GM21825 (cell line): ENCODE measurements at regions not wholly inside any gene's neighbourhood (a gene's known extent, or its start where the extent isn't known, plus 50 kb on each side); places are given as distances from the start of the nearest gene placed in this dataset.
"Not testable (repeated sequence)": the region's sequence is repeated elsewhere in the genome, so short reads cannot be mapped to it uniquely, and the experiment has no call there.

Source experiments
- ATAC-seq: cut with Tn5 transposase; IDR thresholded peaks from one replicate; pipeline ENCODE4 v1.9.1; 2021; ENCODE audit warnings: mild to moderate bottlenecking, moderate library complexity; ENCODE audit not compliant: unreplicated experiment

DNA sequence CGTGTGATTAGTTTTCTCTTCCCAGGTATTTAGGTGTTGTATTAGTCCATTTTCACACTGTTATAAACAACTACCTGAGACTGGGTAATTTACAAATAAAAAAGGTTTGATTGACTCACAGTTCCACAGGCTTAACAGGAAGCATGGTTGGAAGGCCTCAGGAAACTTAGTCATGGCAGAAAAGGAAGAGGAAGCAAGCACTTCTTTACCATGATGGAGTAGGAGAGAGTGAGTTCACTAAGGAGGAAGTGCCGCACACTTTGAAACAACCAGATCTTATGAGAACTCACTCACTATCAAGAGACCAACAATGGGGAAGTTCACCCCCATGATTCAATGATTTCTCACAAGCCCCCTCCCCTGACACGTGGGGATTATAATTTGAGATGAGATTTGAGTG lies 1343.7 kb upstream of the GOT2 start:
- ATAC-seq, result no peak

DNA sequence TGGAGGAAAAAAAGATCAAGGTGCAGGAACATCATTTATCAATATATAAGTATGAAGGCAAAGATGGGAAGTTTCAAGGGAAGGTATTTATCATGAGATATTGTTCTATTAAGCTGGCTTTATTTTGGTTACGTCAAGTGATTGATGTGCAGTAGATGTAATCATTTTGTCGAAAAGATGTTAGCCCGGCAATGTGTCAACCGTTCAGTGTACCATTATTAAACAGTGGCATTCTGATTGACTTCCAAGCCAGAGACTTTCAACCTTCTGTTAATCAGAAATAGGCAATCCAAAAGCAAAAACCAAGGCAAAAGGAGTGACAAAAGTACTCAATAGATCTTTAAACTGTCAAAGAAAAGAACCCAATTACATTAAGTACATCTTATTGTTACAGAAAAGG lies 1340.3 kb upstream of the GOT2 start:
- no peak for ATAC-seq

DNA sequence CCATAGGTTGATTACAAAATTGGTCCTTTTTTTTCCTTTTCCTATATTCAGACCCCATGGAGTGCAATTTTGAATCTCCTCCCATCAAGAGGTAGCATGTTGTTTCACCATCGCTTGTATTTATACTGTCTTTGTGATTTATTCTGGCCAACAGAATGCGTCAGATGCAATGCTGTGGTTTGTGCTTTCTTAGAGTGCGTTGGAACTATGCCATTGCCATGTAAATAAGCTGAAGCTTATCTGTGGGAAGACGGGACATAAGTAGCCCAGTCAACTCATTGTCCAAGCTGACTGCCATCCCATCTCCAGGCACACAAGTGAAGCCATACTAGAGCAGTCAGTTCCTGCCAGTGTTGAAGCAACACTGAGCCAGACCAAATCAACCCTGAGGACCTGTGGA lies 1339.3 kb upstream of the GOT2 start:
- no peak for ATAC-seq

DNA sequence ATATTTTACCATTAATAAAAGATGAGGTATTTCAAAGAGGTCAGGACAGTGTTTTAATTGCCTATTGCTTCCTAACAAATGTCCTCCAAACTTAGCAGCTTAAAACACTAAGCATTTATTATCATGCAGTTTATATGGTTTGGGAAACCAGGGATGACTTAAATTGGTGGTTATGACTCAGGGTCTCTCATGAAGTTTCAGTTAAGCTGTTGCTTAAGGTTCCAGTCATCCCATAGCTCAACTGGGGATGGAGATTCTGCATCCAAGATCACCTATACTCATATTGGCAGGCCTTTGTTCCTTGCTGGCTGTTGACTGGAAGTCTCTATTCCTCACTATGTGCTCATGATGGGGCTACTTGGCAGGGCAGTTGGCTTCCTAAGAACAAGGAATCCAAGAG lies 1329.9 kb upstream of the GOT2 start:
- no peak for ATAC-seq

DNA sequence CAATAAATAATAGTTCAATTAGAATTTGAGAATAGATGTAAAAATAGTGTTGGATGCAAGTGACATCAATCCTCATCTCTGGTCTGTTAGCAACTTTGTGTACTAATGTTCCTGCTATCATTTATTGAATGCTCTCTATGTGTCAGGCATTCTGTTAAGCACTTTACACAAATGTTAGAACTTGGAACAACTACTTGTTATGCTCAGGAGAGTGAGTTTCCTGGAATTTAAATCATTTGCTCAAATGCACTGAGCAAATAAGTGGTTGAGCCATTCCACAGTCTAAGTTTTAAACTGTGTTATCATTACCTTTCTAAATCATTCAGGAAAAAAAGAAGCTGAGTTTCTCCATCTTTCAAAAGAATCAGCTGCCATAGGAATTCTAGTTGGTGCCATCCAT lies 1327.3 kb upstream of the GOT2 start:
- no peak for ATAC-seq

DNA sequence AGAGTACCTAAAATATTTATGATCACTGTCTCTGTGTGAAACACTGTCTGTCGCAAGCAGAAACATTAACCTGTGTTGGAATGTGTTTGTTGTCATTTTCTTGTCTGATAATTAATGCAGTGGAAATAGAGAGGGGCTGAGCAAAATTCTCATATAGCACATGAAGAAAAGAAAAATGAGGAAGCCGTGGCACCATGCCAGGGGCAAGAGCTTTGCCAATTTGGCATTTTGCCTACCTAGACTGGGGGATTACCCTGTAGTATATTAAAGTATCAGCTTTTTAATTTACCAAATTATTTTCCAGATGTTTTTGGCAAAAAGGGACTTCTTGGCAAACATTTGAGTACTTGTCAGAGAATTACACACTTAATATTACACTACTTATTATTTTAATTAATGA lies 1326.6 kb upstream of the GOT2 start:
- no peak for ATAC-seq

DNA sequence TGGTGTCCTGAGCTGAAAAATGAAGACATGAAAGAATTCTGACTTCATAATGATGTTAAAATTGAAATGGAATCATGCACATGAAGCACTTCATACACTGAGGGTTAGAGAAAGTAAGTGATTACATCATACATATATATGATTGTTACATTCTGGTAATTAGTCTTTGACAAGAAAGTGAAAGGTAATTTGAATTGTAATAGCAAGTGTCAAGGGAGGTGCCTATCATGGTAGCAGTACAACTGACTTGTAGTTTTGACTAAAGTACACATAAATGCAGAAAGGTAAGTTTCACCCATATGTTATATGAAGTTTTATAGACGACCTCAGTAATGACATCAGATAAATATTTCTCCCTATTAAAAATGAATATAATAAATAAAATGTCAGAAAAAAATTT lies 1325.0 kb upstream of the GOT2 start:
- no peak for ATAC-seq

DNA sequence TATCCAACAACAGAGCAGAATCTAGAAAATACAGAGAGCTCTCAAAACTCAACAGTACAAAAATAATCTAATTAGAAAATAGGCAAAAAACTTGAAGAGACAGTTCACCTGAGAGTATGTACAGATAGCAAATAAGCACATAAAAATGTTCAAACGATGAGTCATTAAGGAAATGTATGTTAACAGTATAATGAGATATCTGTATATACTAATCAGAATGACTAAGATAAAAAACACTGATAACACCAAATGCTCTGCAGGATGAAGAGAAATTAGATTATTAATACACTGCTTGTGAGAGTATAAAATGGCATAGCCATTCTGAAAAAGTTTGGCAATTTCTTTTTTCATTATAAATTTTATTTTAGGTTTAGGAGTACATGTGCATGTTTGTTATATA lies 1307.6 kb upstream of the GOT2 start:
- no peak for ATAC-seq

DNA sequence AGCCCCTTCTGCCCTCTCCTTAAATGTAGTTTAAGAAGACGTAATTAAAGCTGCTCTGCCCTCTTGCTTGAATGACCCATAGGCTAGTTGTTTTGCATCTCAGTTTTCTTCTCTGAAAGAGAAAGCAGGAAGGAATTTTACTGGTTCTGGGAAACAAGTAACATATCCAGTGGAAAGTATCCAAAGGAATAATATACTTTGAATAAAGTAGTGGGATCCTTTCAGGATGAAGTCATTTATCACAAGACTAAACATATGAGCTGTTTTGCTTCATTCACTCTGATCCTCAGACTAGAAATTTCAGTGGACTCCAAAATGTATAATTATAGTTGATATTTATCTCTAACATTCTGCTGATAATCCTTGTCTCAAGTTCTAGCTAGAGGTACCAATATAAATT lies 1297.6 kb upstream of the GOT2 start:
- no peak for ATAC-seq

DNA sequence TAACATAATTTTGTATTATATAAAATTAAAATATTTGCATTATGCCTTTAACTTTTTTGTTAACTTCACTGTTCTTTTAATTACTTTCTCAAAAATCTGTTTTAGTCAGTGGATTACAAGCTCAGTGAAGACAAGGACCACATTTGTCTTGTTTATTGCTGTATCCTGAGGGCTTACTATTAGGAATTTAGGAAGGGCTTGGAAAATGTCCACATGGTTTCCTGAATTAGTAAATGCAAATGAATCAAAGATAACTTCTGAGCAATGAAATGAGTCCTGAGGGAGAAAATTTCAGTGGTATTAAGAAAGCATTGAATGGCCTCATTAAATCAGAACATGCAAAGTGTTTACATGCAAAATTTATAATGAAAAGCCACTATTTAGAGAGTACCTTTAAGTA lies 1293.2 kb upstream of the GOT2 start:
- ATAC-seq, result no peak

DNA sequence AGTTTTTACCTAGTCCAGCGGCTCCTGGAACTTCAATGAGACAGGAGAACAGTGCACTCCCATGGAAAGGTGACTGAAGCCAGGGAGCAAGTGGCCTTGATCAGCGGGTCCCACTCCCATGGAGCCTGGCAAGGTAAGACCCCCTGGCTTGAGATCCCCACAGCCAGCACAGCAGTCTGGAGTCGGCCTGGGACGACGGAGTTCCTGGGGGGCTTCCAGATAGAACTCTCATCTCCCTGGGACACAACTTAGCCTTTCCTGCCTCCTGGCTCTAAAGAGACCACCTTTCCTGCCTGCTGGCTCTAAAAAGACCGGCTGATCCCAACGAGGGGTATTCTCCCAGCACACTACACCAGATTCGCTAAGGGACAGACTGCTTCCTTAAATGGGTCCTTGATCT lies 1279.0 kb upstream of the GOT2 start:
- ATAC-seq, result no peak

DNA sequence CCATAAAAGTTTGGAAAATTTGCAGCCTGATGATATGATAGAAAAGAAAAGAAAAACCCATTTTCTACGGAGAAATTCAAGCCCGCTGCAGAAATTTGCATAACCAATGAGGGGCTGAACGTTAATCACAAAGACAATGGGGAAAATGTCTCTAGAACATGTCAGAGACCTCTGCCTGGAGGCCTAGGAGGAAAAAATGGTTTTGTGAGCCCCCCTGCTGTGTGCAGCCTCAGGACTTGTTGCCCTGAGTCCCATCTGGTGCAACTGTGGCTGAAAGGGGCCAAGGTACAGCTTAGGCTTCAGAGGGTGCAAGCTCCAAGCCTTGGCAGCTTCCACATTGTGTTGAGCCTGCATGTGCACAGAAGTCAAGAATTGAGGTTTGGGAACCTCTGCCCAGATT lies 1267.4 kb upstream of the GOT2 start:
- ATAC-seq, result no peak

DNA sequence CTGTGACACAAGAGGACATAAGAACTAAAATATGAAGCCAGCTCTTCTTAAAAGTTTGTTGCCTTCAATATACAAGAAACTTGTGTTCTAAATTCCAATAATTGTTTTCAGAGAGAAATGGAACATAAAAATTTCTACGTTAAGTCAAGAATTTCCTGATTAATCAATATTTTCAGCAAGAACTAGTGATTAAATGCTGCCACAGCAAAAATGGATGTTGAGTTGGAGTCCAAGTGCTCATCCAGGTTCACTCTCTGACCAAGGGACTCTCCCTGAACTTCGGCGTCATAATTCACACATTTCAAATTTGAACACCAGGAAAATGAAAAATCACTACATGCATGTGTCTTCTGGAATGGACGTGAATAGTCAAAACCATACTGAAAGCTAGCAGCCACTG lies 1263.6 kb upstream of the GOT2 start:
- no peak for ATAC-seq

DNA sequence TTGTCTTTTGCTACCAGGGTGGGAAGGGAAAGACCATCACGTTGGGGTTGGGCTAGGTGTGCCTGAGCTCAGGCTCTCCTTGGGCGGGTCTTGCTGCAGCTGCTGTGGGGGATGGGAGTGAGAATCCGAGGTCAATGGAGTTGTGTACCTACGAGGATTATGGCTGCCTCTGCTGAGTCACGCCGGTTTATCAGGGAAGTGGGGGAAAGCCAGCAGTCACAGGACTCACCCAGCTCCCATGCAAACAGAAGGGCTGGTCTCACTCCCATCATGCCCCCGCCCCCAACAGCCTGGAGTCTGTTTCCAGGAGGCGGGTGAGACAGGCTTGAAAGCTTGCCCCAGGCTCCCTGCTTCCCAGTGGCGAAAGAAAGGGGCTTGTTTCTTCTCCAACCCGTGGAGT lies 1259.0 kb upstream of the GOT2 start:
- ATAC-seq, result no peak

DNA sequence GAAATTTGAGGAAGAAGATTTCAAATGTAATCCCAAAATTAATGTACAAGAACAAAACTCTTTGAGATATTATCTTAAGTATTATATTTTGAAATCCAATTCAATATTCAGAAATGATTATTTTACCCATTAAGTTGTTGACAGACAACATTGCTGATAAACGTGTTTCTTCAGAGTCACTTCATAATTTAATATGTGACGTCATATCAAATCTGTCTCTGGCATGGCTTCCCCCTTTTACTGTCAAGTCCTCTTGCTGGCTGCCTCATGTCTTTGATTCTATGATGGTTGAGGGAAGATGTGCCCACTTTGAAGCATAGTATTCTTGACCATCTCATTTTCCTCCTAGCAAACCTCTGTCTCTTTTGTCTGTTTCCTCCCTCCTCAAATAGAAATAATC lies 1257.1 kb upstream of the GOT2 start:
- ATAC-seq, result no peak

DNA sequence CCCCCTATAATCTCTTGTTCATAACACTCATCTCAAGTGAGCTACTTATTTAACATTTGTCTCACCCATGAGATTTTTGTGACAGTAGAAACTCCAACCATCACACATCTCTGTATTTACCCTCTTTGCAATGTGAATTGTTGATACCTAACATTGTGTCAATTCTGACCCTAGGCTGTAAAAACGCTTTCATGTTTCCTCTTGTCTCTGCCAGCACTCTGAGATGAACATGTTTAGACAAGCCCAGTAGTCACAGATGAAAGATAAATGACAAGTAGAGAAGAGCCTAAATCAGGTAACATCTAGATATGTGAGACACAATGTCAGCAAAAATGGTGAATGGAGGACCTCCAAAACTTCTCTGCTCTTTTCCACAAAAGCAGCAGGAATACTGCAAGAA lies 1254.5 kb upstream of the GOT2 start:
- ATAC-seq, result no peak

DNA sequence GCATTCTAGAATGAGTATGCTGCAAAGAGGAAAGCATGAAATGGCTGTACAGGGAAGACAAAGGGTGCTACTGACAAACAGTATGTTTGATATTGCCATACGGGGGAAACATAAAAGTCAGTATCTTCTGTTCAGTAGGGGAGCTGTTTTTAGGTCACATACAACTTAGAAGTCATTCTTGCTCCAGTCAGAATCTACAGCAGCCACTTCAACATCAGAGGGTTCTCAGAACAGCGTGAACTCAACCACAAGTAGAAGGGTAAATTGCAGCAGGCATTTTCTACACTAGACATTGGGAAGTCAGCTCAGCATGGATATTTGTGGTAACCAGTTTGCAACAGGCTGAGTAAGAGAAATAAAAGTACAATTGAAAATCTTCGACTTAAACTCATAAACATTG lies 1241.8 kb upstream of the GOT2 start:
- ATAC-seq, result no peak

DNA sequence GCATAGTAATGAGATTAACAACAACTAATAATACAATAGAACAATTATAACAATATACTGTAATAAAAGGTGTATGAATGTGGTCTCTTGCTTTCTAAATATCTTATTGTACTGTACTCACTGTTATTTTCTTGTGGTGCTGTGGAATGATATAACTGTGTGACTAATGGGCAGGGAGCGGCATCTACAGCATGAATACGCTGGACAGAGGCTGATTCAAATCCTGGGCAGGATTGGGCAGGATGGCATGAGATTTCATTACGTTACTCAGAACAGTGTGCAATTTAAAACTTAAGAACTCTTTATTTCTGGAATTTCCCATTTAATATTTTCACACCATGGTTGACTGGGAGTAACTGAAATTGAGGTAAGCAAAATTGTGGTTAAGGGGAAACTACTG lies 1239.8 kb upstream of the GOT2 start:
- no peak for ATAC-seq

DNA sequence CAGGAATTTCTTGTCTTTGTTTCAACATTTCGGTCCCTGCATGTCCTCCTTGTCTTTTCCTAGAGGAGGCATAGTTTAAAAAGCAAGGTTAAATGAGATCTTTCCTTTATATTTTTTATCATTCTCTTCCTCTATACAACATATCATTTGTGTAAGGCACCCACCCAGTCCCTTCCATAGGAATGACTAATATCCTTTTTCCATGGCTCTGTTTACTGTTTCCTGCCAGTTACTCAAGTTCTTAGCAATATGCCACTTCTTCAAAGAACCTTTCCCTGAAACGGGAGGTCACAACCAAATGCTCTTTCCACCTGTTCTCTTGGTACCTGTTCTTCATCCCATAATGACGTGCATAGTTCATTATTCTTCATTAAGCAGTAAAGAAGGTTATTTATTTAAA lies 1237.1 kb upstream of the GOT2 start:
- no peak for ATAC-seq

DNA sequence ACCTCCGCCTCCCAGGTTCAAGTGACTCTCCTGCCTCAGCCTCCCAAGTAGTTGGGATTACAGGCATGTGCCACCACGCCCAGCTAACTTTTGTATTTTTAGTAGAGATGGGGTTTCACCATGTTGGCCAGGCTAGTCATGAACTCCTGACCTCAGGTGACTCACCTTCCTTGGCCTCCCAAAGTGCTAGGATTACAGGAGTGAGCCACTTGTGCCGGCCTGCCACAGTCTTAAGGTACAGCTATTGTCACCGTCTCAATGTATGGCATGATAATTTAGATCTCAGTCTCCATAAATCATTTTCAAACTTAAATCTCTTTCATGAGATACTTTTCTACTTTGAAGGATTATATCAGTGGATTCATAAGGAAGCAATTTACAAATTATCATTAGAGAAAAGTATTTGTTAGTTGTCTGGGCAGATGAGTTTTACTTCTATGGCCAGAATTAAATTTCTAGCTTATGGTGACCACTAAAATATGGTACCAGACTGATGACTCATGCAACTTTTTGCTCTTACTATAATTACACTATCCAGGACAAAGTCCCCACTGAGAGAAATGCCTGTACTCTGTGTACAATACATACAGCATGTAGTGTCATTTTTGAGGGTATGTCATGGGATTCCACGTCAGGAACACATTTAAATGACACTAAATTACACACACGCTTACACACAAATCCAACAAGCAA lies 1230.3 kb upstream of the GOT2 start:
- ATAC-seq, result no peak

DNA sequence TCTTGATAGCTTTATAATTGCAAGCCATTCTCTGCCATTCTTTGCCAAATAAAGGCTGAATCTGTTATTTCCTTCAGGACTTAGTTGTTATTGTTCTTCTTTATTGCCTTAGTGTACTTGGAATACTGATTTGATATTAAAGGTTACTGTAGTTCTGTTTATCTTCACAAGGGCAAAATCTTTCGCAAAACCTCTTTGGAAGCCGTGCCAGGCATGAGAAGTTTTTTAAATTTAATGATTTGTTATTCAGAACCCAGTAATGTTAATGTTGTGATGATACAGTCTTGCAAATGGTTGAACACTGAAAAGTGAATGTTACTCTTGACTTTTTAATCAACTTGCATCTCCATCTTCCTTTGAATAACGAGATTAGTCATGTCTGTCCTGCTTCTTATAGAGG lies 1225.2 kb upstream of the GOT2 start:
- no peak for ATAC-seq

DNA sequence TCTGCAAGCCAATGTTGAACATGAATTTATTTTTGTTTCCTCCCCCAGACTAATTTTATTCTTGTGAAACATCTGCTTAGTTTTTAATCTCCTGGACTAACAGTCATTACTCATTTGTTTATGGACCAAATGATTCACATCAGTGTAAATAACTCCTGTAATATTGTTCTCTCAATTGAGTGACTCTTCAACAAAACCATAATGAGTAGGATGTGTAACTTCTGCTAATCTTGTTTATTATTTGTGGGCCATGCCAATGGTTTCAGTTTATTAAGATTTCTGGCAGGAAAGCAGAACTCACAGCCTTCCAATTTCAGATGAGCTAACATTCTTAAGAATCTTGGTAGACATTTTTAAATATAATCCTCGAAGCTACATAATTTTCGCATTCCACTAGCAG lies 1216.3 kb upstream of the GOT2 start:
- no peak for ATAC-seq

DNA sequence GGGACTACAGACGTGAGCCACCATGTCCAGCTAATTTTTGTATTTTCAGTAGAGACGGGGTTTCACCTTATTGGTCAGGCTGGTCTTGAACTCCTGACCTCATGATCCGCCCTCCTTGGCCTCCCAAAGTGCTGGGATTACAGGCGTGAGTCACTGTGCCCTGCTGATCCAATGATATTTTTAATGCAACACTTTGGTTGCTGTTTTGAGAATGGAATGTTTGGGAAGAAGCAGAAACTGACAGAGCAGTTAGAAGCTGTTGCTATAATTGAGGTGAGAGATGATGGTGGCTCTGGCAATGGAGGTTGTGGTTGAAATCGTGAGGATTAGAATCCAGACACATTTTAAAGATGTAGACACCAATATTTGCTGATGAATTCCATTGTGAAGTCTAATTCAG lies 1209.9 kb upstream of the GOT2 start:
- not testable (repeated sequence) for ATAC-seq

DNA sequence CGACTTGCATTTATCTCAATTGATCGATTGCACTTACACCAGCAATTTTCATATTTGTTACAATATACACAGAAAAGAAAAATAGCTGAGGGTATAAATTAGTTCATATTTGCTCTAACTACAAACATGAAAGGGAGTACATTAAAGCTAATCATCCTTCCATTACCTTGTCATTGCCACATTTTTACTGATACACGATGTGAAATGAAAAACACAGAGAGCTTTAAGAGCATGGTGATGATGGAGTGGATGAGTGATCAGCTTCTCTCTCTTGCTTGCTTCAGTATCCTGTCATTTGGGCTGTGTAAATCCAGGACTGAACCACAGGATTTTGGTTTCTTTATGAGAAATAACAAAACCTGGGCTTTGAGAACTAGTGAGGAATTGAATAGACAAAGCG lies 1207.5 kb upstream of the GOT2 start:
- no peak for ATAC-seq
